IPS-18a (cell line): ENCODE measurements at regions not wholly inside any gene's neighbourhood (a gene's known extent, or its start where the extent isn't known, plus 50 kb on each side); places are given as distances from the start of the nearest gene placed in this dataset.

ENCODE experiments used
- H3K27ac ChIP-seq: one replicate; pipeline ENCODE4 v1.5.1; 2013; ENCODE audit warnings: low read length
- H3K27me3 ChIP-seq: one replicate; pipeline ENCODE4 v1.6.1; 2013; ENCODE audit warnings: mild to moderate bottlenecking, low read length; ENCODE audit not compliant: control insufficient read depth, insufficient read depth
- H3K36me3 ChIP-seq: one replicate; pipeline ENCODE4 v1.6.1; 2013; ENCODE audit warnings: low read depth, low read length; ENCODE audit not compliant: control insufficient read depth
- H3K4me1 ChIP-seq: one replicate; pipeline ENCODE4 v1.6.1; 2013; ENCODE audit warnings: low read depth, low read length; ENCODE audit not compliant: control insufficient read depth
- H3K4me3 ChIP-seq: one replicate; pipeline ENCODE4 v1.5.1; 2013; ENCODE audit warnings: low read length
- H3K9ac ChIP-seq: one replicate; pipeline ENCODE4 v1.6.1; 2013; ENCODE audit warnings: mild to moderate bottlenecking, low read length, moderate library complexity
- H3K9me3 ChIP-seq: one replicate; pipeline ENCODE4 v1.6.1; 2013; ENCODE audit warnings: low read depth, low read length; ENCODE audit not compliant: control insufficient read depth

DNA sequence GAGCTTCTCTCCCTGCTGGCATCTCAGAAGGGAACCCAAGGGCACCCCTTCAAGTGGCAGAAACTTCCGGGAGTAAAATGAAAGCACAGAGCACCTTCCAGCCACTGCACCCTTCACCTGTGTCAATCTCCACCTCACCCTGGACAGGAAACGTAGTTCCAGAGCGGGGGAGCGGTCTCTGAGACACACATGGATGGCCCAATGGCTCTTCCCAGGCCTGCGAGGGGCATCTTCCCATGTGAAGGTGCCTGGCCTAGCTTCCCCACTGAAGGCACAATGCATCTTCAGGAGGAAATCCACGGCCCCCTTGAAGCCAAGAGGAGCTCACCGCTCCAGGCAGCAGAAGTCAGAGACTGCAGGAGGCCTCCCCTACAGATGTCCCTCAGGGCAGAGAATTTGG is 234.2 kb downstream of the BRD1 start:
- H3K4me1 ChIP-seq: no peaks in the 10 kb centered on the region
- no peaks in the 10 kb centered on the region for H3K27me3 ChIP-seq
- no peaks in the 10 kb centered on the region for H3K9me3 ChIP-seq
- H3K36me3 ChIP-seq: no peaks in the 10 kb centered on the region
- no peak overlapping the region for H3K9ac ChIP-seq
- no peak overlapping the region for H3K4me3 ChIP-seq
- no peak overlapping the region for H3K27ac ChIP-seq

- Histone ChIP-seq H3K9ac (no peak overlapping the region), H3K9me3 (no peaks in the 10 kb centered on the region), H3K4me1 (no peaks in the 10 kb centered on the region), H3K36me3 (no peaks in the 10 kb centered on the region), H3K4me3 (no peak overlapping the region), H3K27me3 (no peaks in the 10 kb centered on the region), H3K27ac (no peak overlapping the region)
Observed at GRCh38 chr22:49592780-49593501, 234.7 kb downstream of the BRD1 start.

DNA sequence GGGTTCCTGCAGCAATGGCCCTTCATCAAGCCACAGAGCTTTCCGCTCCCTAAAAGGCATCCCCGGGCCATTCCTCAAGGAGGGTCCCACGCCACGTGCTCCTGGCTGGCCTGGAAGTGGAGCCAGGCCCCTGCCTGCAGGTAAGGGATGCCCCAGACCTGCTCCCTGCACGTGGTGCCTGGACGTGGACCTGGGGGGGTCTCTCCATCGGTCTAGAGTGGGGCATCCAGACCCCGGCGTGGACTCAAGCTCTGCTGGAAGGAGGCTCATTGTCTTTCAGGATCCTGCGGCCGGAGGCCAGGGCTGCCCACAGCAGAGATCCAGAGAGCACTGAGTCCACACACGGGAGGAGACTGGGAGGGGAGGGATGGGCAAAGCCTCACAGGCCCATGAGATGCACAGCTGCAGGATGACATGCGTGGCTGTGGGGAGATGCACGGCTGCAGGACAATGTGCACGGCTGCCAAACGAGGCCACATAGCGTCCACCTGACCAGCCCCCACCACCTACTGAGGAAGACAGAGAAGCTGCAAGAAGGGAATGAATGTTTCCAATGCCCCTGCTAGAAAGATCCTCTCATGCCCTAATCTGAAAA is 236.7 kb downstream of the BRD1 start:
- H3K9me3 ChIP-seq: no peaks in the 10 kb centered on the region
- no peaks in the 10 kb centered on the region for H3K27me3 ChIP-seq
- H3K4me3 ChIP-seq: no peak overlapping the region
- H3K36me3 ChIP-seq: no peaks in the 10 kb centered on the region
- no peak overlapping the region for H3K27ac ChIP-seq
- H3K9ac ChIP-seq: no peak overlapping the region
- H3K4me1 ChIP-seq: no peaks in the 10 kb centered on the region

GRCh38 chr22:49590381-49590780 is 237.3 kb downstream of the BRD1 start:
- no peak overlapping the region for H3K27ac ChIP-seq
- H3K9ac ChIP-seq: no peak overlapping the region
- H3K4me1 ChIP-seq: no peaks in the 10 kb centered on the region
- H3K36me3 ChIP-seq: no peaks in the 10 kb centered on the region
- H3K4me3 ChIP-seq: no peak overlapping the region
- H3K27me3 ChIP-seq: no peaks in the 10 kb centered on the region
- H3K9me3 ChIP-seq: no peaks in the 10 kb centered on the region

DNA sequence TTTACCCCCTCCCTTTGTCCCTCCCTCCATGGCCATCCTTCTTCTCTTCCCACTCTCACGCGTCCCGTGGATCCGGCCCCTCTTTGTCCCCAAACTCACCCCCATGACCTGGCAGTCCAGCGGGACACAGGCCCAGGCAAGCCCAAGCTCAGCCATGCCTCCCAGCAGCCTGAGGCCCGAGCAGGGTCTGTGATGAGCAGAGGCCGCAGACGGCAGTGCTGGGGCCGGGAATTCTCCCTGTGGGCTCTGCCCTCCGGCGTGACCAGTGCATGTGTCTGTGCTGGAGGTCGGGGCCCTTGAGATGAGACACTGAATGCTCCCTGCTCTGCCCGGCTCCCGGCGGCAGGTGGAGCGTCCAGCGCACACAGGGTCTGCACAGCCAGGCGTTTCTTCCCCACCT is 237.9 kb downstream of the BRD1 start:
- no peaks in the 10 kb centered on the region for H3K27me3 ChIP-seq
- no peak overlapping the region for H3K27ac ChIP-seq

GRCh38 chr22:49589301-49589700 is 238.4 kb downstream of the BRD1 start:
- Histone ChIP-seq H3K27me3 (no peaks in the 10 kb centered on the region), H3K9me3 (no peaks in the 10 kb centered on the region), H3K9ac (no peak overlapping the region), H3K27ac (no peak overlapping the region), H3K36me3 (no peaks in the 10 kb centered on the region), H3K4me1 (no peaks in the 10 kb centered on the region), H3K4me3 (no peak overlapping the region)

More for the DNA sequence above, 237.9 kb downstream of the BRD1 start:
- H3K9ac ChIP-seq: no peak overlapping the region
- H3K4me3 ChIP-seq: no peak overlapping the region
- no peaks in the 10 kb centered on the region for H3K9me3 ChIP-seq
- H3K36me3 ChIP-seq: no peaks in the 10 kb centered on the region
- no peaks in the 10 kb centered on the region for H3K4me1 ChIP-seq

GRCh38 chr22:49588739-49589138 is 238.9 kb downstream of the BRD1 start:
- Histone ChIP-seq H3K9me3 (no peaks in the 10 kb centered on the region), H3K4me1 (no peaks in the 10 kb centered on the region), H3K27ac (no peak overlapping the region), H3K36me3 (no peaks in the 10 kb centered on the region), H3K9ac (no peak overlapping the region), H3K27me3 (no peaks in the 10 kb centered on the region), H3K4me3 (no peak overlapping the region)

GRCh38 chr22:49587987-49588386 is 239.7 kb downstream of the BRD1 start:
- no peak overlapping the region for H3K27ac ChIP-seq
- H3K9ac ChIP-seq: no peak overlapping the region
- H3K4me1 ChIP-seq: no peaks in the 10 kb centered on the region
- no peaks in the 10 kb centered on the region for H3K9me3 ChIP-seq
- no peak overlapping the region for H3K4me3 ChIP-seq
- H3K36me3 ChIP-seq: no peaks in the 10 kb centered on the region
- H3K27me3 ChIP-seq: no peaks in the 10 kb centered on the region

DNA sequence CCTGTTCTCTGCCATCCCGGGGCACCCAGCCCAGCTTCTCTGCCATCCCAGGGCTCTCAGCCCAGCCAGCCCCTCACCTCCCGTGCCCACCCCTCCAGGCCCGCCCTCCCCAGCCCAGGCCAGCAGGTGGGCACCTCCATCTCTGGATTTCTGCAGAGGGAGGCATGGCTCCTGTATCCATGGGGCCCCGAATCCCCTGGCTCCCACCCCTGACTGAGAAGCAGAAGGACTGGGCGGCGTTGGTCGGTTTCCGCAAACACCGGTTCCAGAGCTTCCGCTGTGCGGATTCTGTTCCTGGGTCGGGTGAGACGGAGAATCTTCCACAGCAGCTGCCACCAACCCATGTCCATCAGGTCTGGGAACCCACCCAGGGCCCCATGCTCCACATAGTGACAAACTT is 240.3 kb downstream of the BRD1 start:
- no peaks in the 10 kb centered on the region for H3K27me3 ChIP-seq
- no peaks in the 10 kb centered on the region for H3K4me1 ChIP-seq
- H3K27ac ChIP-seq: no peak overlapping the region
- H3K36me3 ChIP-seq: no peaks in the 10 kb centered on the region
- H3K9ac ChIP-seq: no peak overlapping the region
- no peaks in the 10 kb centered on the region for H3K9me3 ChIP-seq
- no peak overlapping the region for H3K4me3 ChIP-seq

DNA sequence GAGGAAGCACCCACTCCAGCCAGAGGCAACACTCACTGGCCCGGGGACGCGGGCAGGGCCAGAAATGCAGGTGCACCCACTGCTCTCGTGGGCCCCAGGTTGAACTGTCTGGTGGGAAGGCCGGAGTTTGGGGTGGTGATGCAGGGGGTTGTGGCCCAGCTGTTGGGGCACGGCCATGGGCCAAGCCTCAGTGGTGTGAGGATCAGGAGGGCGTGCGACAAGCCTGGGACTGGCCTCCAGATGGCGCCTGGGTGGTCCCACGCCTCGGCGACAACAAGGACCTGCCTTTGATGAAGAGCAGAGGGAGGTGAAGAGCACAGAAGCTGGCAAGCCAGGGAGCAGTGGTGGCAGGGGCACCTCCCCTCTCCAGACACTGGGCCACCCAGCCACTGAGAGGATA is 240.8 kb downstream of the BRD1 start:
- no peak overlapping the region for H3K27ac ChIP-seq
- no peaks in the 10 kb centered on the region for H3K27me3 ChIP-seq
- no peak overlapping the region for H3K4me3 ChIP-seq
- H3K36me3 ChIP-seq: no peaks in the 10 kb centered on the region
- no peaks in the 10 kb centered on the region for H3K4me1 ChIP-seq
- no peak overlapping the region for H3K9ac ChIP-seq
- H3K9me3 ChIP-seq: no peaks in the 10 kb centered on the region

DNA sequence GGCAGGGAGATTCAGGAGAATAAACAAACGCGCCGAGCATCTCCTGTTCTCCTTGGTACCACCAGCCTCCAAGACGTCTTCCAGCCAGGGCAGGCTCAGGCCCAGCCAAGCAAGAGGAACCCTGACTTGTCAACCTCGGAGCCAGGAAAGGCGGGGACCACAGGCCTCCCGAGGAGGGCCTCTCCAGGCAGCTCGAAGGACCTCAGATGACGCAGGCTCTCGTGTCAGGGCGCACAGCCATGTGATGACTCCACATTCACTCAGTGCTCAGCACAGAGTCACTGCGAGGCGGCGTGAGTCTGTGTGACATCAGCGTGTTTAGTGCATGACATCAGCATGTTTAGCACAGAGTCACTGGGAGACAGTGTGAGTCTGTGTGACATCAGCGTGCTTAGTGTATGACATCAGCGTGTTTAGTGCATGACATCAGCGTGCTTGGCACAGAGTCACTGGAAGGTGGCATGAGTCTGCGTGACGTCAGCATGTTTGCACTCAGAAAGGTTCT is 241.4 kb downstream of the BRD1 start:
- Histone ChIP-seq H3K9me3 (no peaks in the 10 kb centered on the region), H3K36me3 (no peaks in the 10 kb centered on the region), H3K27ac (no peak overlapping the region), H3K9ac (no peak overlapping the region), H3K4me3 (no peak overlapping the region), H3K4me1 (no peaks in the 10 kb centered on the region), H3K27me3 (no peaks in the 10 kb centered on the region)
